ENCODE measurements at regions not wholly inside any gene's neighbourhood (a gene's known extent, or its start where the extent isn't known, plus 50 kb on each side); places are given as distances from the start of the nearest gene placed in this dataset.

- DNase-seq, result no peak
Measured at GRCh38 chr5:28544501-28544900, 1506.1 kb upstream of the CDH9 start.

DNA sequence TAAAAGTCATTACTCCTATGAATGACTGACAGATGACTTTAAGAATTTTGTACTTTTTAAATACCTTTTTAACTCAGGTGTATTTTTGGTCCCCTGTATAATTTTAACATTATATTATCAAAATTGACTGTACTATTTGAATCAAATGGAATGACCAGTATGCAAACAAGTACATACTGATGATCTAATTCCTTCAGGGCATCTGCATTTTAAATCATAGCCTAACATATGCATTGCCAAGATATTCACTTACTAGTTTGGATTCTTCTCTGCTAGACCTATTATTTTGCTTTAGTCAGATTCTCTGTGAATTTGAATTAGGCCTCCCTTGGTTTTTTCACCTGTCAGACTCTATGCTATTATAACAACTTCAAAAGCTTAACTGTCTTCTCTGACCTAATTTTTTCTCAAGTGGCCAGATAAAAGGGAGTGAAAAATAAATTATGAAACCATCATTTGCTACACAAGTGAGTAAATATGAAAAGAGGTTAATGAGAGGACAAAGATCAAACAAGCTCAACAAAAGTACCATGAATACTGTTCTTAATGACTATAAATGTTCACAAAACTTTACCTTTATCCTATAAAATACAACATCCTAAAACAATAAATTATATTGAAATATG, 1505.2 kb upstream of the CDH9 start:
- no peak for DNase-seq

- DNase-seq, result no peak
Measured at GRCh38 chr5:28542987-28543386, 1504.6 kb upstream of the CDH9 start.

- DNase-seq, result no peak
Measured at GRCh38 chr5:28523888-28524635, 1485.7 kb upstream of the CDH9 start.

GRCh38 chr5:28523416-28523815, 1485.0 kb upstream of the CDH9 start:
- DNase-seq, result no peak

DNA sequence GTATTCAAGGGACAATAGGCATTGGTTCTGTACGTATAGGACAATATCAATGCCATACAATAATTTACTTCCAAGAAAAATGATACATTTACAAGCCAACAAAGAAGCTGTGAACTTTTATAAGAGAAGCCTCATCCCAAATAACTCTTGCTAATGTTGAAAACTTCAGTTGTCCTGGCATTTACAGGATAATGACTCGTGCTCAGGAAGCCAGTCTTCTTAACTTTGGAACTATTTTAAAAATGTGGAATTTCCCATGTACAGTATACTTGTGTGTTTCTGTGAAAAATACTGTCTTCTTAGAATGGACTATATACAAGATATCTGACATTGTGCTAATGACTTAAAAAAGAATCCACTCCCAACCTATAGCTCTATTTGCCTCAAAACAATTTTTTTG, 1479.3 kb upstream of the CDH9 start:
- DNase-seq, result no peak

GRCh38 chr5:28516722-28517121, 1478.3 kb upstream of the CDH9 start:
- DNase-seq, result no peak

GRCh38 chr5:28512648-28513047, 1474.3 kb upstream of the CDH9 start:
- DNase-seq, result no peak

GRCh38 chr5:28505121-28505520, 1466.7 kb upstream of the CDH9 start:
- DNase-seq, result no peak

GRCh38 chr5:28500511-28500910, 1462.1 kb upstream of the CDH9 start:
- no peak for DNase-seq

GRCh38 chr5:28499766-28500290, 1461.4 kb upstream of the CDH9 start:
- no peak for DNase-seq

- DNase-seq, result no peak
Measured at GRCh38 chr5:28495876-28496275, 1457.5 kb upstream of the CDH9 start.

DNA sequence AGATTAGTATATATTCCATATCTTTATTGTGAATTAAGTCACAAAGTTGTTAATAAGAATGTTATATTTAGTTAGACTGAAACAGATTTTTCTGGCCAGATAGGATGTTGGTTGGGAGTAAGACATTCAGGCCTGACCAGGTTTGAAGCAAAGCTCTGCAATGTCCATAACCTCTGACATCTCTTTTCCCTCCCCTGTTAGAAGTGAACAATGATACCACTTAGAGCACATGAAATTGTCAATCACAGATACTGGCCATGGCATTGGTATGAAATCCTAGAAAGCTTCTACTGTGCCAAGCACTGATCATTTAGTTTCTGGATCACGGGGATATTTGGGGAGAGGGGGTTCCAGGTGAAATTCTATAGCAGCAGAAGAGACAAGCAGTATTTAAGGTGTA, 1455.1 kb upstream of the CDH9 start:
- DNase-seq, result no peak

- DNase-seq, result no peak
Measured at GRCh38 chr5:28488752-28489151, 1450.4 kb upstream of the CDH9 start.

- no peak for DNase-seq
Measured at GRCh38 chr5:28483327-28484025, 1445.1 kb upstream of the CDH9 start.

DNA sequence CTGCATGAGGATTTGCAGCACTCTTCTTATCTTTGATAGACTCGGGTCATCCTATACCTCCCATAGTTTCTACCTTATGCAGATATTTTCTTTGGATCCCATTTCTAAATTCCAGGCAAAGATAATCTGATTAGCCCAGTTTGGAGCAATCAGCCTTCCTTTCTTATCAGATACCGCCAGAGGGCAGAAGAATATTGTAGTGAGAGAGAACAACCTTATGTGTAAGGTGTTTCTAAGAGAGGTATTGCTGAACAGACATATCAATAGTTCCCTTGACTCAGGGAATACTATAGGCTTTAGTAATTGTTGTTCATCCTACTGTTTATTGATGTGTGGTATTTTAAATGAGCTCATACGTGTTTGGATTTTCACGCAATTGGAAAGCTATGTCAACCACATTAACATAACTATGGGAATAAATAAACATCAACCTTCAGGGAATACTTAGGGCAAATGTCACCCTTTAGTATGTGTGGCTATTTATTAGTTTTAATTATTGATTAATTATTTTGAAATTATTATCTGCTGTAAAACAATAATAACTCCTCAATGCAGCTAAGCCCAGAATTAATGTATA, 1435.2 kb upstream of the CDH9 start:
- no peak for DNase-seq

- no peak for DNase-seq
Measured at GRCh38 chr5:28468166-28468565, 1429.8 kb upstream of the CDH9 start.

DNA sequence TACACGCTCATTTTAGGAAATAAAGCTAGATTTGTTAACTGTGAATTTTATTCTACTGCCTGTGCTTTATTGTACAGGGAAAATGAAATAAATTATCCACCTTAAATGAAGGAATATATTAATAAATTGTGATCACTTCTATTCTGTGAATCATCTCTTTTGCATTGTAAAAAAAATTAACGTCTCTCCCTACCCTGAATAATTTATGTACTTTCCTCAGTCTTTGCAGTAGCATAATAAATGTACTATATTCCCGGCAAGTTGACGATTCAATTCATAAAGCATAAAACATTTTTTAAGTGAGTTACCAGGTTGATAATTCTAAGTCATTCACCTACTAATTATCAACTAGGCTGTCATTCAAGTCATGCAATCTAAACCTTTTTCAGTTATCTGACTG, 1425.3 kb upstream of the CDH9 start:
- DNase-seq, result no peak

DNA sequence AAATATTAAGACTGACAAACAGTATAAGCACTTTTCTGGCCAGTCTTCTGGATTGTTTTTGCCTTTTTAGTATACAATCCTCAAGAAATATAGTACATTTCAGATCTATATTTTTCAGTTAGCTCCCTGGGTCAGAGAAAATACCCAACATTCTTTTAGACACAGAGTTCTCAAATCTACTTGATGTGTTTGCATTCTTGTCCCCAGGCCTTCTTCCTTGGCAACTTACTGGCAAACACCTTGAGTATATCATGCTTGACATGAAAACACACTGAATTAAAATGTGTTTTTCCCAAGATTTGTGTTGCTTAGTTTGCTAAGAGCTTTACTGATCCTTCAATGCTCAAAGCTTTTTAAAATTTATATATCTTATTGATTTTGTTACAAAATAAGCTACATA, 1413.1 kb upstream of the CDH9 start:
- no peak for DNase-seq

DNA sequence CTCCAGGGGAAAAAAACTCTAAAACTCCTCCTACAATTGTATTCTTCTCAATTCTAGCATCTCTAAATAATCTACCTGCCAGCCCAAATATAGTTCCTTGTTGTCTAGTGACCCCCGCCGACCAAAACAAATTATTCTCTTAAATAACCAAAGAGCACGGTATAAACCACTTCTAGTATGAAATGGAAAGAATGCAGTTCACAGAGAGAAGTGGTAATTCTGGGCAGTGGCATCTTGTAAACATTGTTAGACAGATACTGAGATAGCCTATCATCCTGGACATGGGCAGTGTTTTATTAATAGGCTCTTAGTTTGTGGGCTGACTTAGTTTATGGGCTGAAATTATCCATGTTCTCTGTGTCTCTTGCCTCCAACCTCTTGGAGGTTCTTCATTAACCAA, 1412.6 kb upstream of the CDH9 start:
- DNase-seq, result no peak

DNA sequence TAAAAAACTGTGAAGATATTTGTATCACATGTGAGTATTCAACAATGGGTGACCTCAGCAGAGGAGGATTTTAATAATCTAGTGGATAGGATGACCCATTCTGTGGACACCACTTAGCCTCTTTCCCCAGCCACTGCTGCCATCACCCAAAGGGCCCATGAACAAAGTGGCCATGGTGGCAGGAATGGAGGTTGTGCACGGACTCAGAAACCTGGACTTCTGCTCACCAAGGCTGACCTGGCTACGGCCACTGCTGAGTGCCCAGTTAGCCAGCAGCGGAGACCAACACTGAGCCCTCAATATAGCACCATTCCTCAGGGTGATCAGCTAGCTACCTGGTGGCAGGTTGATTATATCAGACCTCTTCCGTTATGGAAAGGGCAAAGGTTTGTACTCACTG, 1410.4 kb upstream of the CDH9 start:
- DNase-seq, result no peak

- no peak for DNase-seq
Measured at GRCh38 chr5:28430565-28431178, 1392.3 kb upstream of the CDH9 start.

DNA sequence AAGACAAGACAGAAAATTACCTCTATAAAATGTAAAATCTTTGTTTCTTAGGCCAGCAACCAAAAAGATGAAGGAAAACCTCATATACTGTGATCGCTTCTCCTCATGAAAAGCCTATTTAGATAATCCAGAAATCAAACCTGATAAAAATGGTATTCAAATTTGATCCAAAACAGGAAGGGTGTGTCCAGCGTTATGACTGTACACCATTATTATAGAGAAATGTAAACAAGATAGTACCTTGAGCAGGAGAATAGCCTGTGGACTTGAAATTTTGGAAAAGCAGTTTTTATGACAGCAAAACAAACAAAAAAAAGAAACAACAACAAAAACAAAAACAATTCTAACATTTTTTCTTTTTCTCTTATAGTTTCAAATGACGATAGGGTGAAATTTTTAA, 1382.8 kb upstream of the CDH9 start:
- DNase-seq, result no peak
